HG03280 (cell line): ENCODE measurements at regions not wholly inside any gene's neighbourhood (a gene's known extent, or its start where the extent isn't known, plus 50 kb on each side); places are given as distances from the start of the nearest gene placed in this dataset.

ENCODE experiments used
- ATAC-seq: cut with Tn5 transposase; IDR thresholded peaks from one replicate; pipeline ENCODE4 v1.9.1; 2021; ENCODE audit warnings: mild to moderate bottlenecking, moderate library complexity; ENCODE audit not compliant: unreplicated experiment

- ATAC-seq = no peak
Observed at GRCh38 chr22:49086606-49087157, 741.0 kb downstream of the BRD1 start.

GRCh38 chr22:49086181-49086580 is 741.5 kb downstream of the BRD1 start:
- ATAC-seq = no peak

- no peak for ATAC-seq
Observed at GRCh38 chr22:49084206-49084605, 743.5 kb downstream of the BRD1 start.

- ATAC-seq = no peak
Observed at GRCh38 chr22:49083607-49084006, 744.1 kb downstream of the BRD1 start.

- ATAC-seq = no peak
Observed at GRCh38 chr22:49082451-49082850, 745.2 kb downstream of the BRD1 start.

GRCh38 chr22:49081926-49082325 is 745.7 kb downstream of the BRD1 start:
- no peak for ATAC-seq

GRCh38 chr22:49081261-49081666 is 746.4 kb downstream of the BRD1 start:
- no peak for ATAC-seq

- no peak for ATAC-seq
Observed at GRCh38 chr22:49080631-49081030, 747.0 kb downstream of the BRD1 start.

- ATAC-seq = no peak
Observed at GRCh38 chr22:49079743-49080500, 747.8 kb downstream of the BRD1 start.

GRCh38 chr22:49079027-49079725 is 748.5 kb downstream of the BRD1 start:
- ATAC-seq = no peak

- ATAC-seq = no peak
Observed at GRCh38 chr22:49078076-49078710, 749.5 kb downstream of the BRD1 start.

- ATAC-seq = no peak
Observed at GRCh38 chr22:49077586-49077985, 750.1 kb downstream of the BRD1 start.

- no peak for ATAC-seq
Observed at GRCh38 chr22:49077036-49077393, 750.7 kb downstream of the BRD1 start.

- no peak for ATAC-seq
Observed at GRCh38 chr22:49076300-49077035, 751.2 kb downstream of the BRD1 start.

- no peak for ATAC-seq
Observed at GRCh38 chr22:49075150-49075549, 752.5 kb downstream of the BRD1 start.

- no peak for ATAC-seq
Observed at GRCh38 chr22:49073873-49074417, 753.7 kb downstream of the BRD1 start.

GRCh38 chr22:49072996-49073645 is 754.6 kb downstream of the BRD1 start:
- no peak for ATAC-seq

- ATAC-seq = no peak
Observed at GRCh38 chr22:49070501-49070900, 757.2 kb downstream of the BRD1 start.

- no peak for ATAC-seq
Observed at GRCh38 chr22:49068861-49069500, 758.7 kb downstream of the BRD1 start.

GRCh38 chr22:49067504-49067903 is 760.2 kb downstream of the BRD1 start:
- ATAC-seq = no peak
